ENCODE measurements at regions not wholly inside any gene's neighbourhood (a gene's known extent, or its start where the extent isn't known, plus 50 kb on each side); places are given as distances from the start of the nearest gene placed in this dataset.

DNA sequence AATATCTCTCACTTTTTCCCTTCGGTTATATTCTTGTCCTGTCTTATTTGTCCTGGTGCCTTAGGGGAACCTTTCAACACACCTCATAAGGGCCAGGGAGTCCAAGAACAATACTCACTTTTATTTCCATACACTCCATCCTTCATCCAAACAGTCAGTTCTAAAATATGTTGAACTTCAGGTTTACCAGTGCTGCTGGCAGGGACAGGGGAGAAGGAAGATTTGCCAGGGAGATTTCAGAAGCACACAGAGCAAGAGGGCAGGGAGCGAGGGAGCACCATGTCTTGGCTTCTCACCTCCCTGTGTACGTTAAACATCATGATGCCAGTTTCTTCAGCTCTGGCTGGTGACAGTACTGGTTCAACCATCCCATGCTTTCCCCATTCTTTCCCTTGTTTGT lies 631.1 kb upstream of the FAT1 start:
- Histone ChIP-seq H3K27me3 (ENCODE audit: control insufficient read depth, extremely low read depth, insufficient read depth, low read length) (no peaks in the 10 kb centered on the region), H3K9me1 (ENCODE audit: control insufficient read depth, extremely low read depth, insufficient read depth, low read length) (no peaks in the 10 kb centered on the region), H3K4me1 (ENCODE audit: control insufficient read depth, extremely low read depth, insufficient read depth, low read length) (peaks cover 9% of the 10 kb centered on the region), H3K36me3 (ENCODE audit: control insufficient read depth in 2 of 2, extremely low read depth in 1 of 2, insufficient read depth in 2 of 2, low read length in 2 of 2) (no peaks in the 10 kb centered on the region), H4K20me1 (ENCODE audit: control insufficient read depth, extremely low read depth, insufficient read depth, low read length) (no peaks in the 10 kb centered on the region), H3K27ac (ENCODE audit: control insufficient read depth, insufficient read depth, low read length) (no peak overlapping the region), H3K9ac (ENCODE audit: control insufficient read depth, extremely low read depth, insufficient read depth, low read length) (no peak overlapping the region), H2AFZ (ENCODE audit: control insufficient read depth, low read length) (peak overlapping the region; percentile 90), H3K9me3 (ENCODE audit: control insufficient read depth, low read depth, low read length) (no peaks in the 10 kb centered on the region), H3K4me2 (ENCODE audit: control insufficient read depth, extremely low read depth, insufficient read depth, low read depth, low read length) (peak overlapping the region; percentile 37), H3K79me2 (ENCODE audit: control insufficient read depth, insufficient read depth, low read length) (no peaks in the 10 kb centered on the region), H3K4me3 (ENCODE audit: control insufficient read depth in 2 of 3, extremely low read depth in 1 of 3, insufficient read depth in 2 of 3, low read depth in 1 of 3, low read length in 3 of 3) (no peak overlapping the region)
- dilution Hi-C loops (cut with MboI; ENCODE audit: extremely low pct_ligation_motif_present, low sequenced_read_pairs): no loop called here
- TF ChIP-seq, protein P1, sequence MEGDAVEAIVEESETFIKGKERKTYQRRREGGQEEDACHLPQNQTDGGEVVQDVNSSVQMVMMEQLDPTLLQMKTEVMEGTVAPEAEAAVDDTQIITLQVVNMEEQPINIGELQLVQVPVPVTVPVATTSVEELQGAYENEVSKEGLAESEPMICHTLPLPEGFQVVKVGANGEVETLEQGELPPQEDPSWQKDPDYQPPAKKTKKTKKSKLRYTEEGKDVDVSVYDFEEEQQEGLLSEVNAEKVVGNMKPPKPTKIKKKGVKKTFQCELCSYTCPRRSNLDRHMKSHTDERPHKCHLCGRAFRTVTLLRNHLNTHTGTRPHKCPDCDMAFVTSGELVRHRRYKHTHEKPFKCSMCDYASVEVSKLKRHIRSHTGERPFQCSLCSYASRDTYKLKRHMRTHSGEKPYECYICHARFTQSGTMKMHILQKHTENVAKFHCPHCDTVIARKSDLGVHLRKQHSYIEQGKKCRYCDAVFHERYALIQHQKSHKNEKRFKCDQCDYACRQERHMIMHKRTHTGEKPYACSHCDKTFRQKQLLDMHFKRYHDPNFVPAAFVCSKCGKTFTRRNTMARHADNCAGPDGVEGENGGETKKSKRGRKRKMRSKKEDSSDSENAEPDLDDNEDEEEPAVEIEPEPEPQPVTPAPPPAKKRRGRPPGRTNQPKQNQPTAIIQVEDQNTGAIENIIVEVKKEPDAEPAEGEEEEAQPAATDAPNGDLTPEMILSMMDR (optimal IDR thresholded peaks at IDR 0.05 in 1 of 3, IDR thresholded peaks at IDR 0.05 in 1 of 3, conservative IDR thresholded peaks at IDR 0.05 in 1 of 3; ENCODE audit: extremely low read depth in 1 of 3, insufficient read depth in 2 of 3, low read length in 3 of 3): no peak
- TF ChIP-seq EZH2 (IDR thresholded peaks at IDR 0.05; ENCODE audit: low read length): no peak
- peak; percentile 76 for FAIRE-seq
- DNase-seq (ENCODE audit: low read depth, low spot score): no peak

DNA sequence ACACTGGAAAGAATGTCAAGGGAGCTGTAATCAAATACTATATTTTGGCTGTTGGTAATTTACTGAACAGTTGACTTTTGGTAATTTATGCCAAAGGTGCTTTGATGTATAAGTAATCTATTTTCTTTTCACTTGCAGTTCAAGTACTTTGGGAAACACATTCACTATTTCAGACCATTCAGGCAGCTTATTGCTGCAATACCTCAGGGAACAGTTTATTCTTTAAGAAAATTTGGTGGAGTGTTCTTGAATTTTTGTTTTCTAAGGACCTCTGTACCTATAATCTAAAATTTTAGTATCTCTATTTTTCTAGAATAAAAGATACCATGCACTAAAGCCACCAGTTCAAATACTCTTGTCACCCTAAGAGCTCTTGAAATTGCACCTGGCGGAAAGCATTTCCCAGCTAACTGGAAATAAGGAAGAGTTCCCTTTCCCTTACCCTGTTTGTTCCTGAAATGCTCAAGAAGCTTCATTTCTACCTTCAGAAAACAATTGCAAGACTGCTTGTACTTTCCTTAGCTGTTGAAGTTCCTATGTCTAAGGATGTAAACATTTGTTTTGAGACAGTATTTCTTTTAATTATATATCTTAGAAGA lies 633.5 kb upstream of the FAT1 start:
- DNase-seq (ENCODE audit: low read depth, low spot score) (no peak), FAIRE-seq (no peak)
- TF ChIP-seq EZH2 (IDR thresholded peaks at IDR 0.05; ENCODE audit: low read length): no peak
- TF ChIP-seq, protein P1 (optimal IDR thresholded peaks at IDR 0.05 in 1 of 3, IDR thresholded peaks at IDR 0.05 in 1 of 3, conservative IDR thresholded peaks at IDR 0.05 in 1 of 3; ENCODE audit: extremely low read depth in 1 of 3, insufficient read depth in 2 of 3, low read length in 3 of 3): no peak
- Histone ChIP-seq H3K79me2 (ENCODE audit: control insufficient read depth, insufficient read depth, low read length) (no peaks in the 10 kb centered on the region), H3K4me2 (ENCODE audit: control insufficient read depth, extremely low read depth, insufficient read depth, low read depth, low read length) (no peak overlapping the region), H3K9ac (ENCODE audit: control insufficient read depth, extremely low read depth, insufficient read depth, low read length) (no peak overlapping the region), H4K20me1 (ENCODE audit: control insufficient read depth, extremely low read depth, insufficient read depth, low read length) (no peaks in the 10 kb centered on the region), H2AFZ (ENCODE audit: control insufficient read depth, low read length) (no peak overlapping the region), H3K9me3 (ENCODE audit: control insufficient read depth, low read depth, low read length) (no peaks in the 10 kb centered on the region), H3K9me1 (ENCODE audit: control insufficient read depth, extremely low read depth, insufficient read depth, low read length) (no peaks in the 10 kb centered on the region), H3K36me3 (ENCODE audit: control insufficient read depth in 2 of 2, extremely low read depth in 1 of 2, insufficient read depth in 2 of 2, low read length in 2 of 2) (no peaks in the 10 kb centered on the region), H3K4me1 (ENCODE audit: control insufficient read depth, extremely low read depth, insufficient read depth, low read length) (peaks cover 9% of the 10 kb centered on the region), H3K27ac (ENCODE audit: control insufficient read depth, insufficient read depth, low read length) (no peak overlapping the region), H3K4me3 (ENCODE audit: control insufficient read depth in 2 of 3, extremely low read depth in 1 of 3, insufficient read depth in 2 of 3, low read depth in 1 of 3, low read length in 3 of 3) (no peak overlapping the region), H3K27me3 (ENCODE audit: control insufficient read depth, extremely low read depth, insufficient read depth, low read length) (no peaks in the 10 kb centered on the region)
- dilution Hi-C loops (cut with MboI; ENCODE audit: extremely low pct_ligation_motif_present, low sequenced_read_pairs): no loop called here
